Upper lobe of left lung (tissue), 4 donors: ENCODE measurements at regions not wholly inside any gene's neighbourhood (a gene's known extent, or its start where the extent isn't known, plus 50 kb on each side); places are given as distances from the start of the nearest gene placed in this dataset.

Experiments used
- EP300 ChIP-seq, 4 donors: sonication (generic); formaldehyde crosslinking; IDR thresholded peaks; one replicate each; pipeline ENCODE4 v1.5.1; 2017; ENCODE audit warnings: antibody characterized with exemption in 4 of 4, control low read depth in 2 of 4
- POLR2A ChIP-seq, 4 donors: fragments of 450-650 bp; IDR thresholded peaks; one replicate each; pipeline ENCODE4 v1.5.1; 2016 to 2017; ENCODE audit warnings: antibody characterized with exemption in 4 of 4, mild to moderate bottlenecking in 2 of 4
- POLR2AphosphoS5 ChIP-seq, 2 donors: sonication (generic); formaldehyde crosslinking; IDR thresholded peaks; one replicate each; pipeline ENCODE4 v1.5.1; 2017; ENCODE audit warnings: antibody characterized with exemption in 2 of 2

GRCh38 chr15:62843311-62843710, 199.2 kb upstream of the TPM1 start:
- TF ChIP-seq EP300 (IDR thresholded peaks at IDR 0.05), result no peak
- TF ChIP-seq POLR2AphosphoS5 (IDR thresholded peaks at IDR 0.05), result no peak
- no peak for TF ChIP-seq POLR2A (IDR thresholded peaks at IDR 0.05)
